CD4-positive, alpha-beta T cell treated with Interleukin-1 beta for 1 hour (primary cell): ENCODE measurements at regions not wholly inside any gene's neighbourhood (a gene's known extent, or its start where the extent isn't known, plus 50 kb on each side); places are given as distances from the start of the nearest gene placed in this dataset.
"Not testable (repeated sequence)": the region's sequence is repeated elsewhere in the genome, so short reads cannot be mapped to it uniquely, and the experiment has no call there.

Source experiments
- DNase-seq, 2 donors: peaks; one replicate each; pipeline ENCODE4 v3.0.0-alpha.2; 2020 to 2022

DNA sequence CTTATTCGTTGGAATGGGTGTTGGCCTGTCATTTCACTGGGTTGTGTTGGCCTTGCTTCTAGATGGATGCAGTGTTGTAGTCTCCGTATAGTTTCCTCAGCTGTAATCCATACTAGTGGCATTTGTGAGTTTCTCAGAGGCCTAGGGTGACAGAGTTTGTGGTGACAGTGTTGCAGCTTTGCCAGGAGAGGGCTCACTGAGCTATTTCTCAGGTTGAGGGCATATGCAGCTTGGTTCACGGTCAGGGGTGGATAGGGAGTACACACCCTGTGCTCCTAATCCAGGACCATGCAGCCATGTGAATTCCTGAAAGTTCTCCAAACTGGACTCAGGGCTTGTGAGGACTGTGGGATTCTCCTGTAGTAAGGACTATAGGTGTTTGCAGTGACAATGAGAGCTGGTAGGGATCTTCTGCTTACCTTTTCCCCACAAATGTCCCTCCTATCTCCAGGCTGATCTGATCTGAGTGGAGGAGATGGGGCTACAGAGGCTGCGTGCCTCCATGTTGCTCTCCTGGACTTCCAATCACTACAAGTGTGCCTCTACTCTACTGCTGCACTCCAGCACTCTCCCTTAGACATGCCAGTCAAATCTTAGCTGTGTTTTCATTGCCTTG is 229.0 kb downstream of the STK31 start:
- DNase-seq: no peak

DNA sequence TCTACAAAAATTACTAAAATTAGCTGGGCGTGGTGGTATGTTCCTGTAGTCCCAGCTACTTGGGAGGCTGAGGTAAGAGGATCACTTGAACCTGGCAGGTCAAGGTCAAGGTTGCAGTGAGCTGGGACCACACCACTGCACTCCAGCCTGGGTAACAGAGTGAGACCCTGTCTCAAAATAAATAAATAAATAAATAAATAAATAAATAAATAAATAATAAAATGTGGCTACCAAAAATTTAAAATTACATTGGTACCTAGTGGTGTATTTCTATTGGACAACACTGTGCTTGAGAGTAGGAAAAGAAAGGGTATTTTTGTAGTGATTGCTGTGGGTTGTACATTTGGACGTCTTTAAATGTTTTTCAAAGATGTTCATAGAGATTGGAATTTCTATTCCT is 229.7 kb downstream of the STK31 start:
- DNase-seq: not testable (repeated sequence)

DNA sequence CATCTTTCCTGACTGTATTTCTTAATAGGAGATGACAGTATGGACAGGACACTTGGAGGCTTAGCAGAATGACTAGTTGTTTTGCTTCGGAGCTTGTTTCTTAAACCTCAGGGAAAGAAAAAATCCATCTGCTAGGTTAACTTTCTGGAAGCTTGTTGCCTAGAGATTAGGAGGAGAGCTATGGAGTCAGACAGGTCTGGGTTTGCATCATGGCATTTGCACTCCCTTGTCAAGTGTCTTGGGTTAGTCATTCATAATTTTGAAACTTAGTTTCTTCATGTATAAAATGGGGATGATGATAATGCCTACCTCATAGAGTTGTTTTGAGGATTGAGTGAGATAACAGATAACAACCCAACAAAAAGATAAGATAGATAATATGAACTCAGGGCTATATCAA is 231.5 kb downstream of the STK31 start:
- DNase-seq: no peak

DNA sequence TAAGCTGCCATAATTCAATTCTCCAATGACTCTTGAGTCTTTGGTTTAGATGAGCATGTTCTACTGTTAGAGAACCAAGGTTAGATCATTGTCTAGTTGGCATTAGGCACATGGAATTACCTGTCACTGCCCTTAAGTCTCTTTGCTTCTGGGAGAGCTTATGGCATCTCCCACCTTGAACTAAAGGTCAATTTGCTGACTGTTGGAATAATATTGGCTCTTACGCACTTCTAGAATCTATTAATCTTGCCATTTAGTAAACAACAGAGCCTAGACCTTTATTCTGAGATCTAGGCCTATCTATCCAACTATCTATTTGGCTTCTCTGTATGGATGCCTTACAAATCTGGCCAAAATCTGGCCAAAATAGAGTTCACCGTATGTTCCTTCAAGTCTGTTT is 232.0 kb downstream of the STK31 start:
- no peak for DNase-seq

DNA sequence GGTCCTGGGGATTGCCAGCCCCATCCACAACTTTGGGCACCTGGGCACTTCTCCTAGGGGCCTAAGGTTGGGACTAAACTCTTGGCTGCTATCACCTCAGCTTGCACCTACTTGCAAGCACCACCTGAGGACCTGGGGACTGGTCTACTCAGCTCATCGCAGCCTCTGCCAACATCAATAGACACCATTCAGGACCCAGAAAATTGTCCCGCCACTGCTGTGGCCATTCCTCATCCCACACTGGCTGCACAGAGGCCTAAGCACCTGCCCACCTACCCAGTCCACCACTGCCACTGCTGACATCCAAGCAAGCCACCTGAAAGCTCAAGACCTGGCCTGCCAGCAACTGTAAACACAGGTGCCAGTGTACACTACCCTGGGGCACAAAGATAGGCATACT is 234.1 kb downstream of the STK31 start:
- DNase-seq: no peak

- DNase-seq: no peak
These were observed 235.5 kb downstream of the STK31 start for GRCh38 chr7:23945472-23945871.

DNA sequence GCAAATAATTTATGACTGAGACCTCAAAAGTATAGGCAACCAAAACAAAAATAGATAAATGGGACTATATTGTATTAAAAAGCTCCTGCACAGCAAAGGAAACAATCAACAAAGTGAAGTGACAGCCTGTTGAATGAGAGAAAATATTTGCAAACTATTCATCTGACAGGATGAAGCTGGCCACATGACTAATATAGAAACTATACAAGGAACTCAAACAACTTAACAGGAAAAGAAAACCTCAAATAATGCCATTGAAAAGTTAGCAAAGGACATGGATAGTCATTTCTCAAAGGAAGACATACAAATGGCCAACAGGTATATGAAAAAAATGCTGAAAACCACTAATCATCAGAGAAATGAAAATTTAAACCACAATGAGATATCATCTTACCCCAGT is 245.1 kb downstream of the STK31 start:
- DNase-seq: no peak

GRCh38 chr7:23955600-23956149 is 245.7 kb downstream of the STK31 start:
- no peak for DNase-seq

- DNase-seq: no peak
These were observed 247.0 kb downstream of the STK31 start for GRCh38 chr7:23956772-23957576.

DNA sequence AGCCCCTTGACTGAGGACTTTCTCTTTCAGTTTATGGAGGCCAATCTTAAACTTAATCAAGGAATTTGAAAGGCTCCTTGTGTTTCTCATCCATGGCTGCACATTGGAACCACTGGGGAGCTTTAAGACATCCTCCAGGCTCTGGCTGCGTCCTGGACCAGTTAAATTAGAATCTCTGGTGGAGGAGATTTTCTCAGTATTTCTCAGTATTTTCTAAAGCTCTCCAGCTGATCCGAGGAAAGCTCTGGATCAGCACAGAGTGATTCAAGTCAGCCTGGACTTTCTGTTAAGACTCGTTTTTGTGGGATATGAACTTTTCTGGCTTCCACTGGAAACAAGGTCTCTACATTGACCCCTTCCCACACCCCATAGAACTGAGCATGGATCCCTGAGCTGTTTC is 249.8 kb downstream of the STK31 start:
- no peak for DNase-seq

GRCh38 chr7:23960361-23960760 is 250.3 kb downstream of the STK31 start:
- DNase-seq: no peak

GRCh38 chr7:23963461-23964165 is 253.6 kb downstream of the STK31 start:
- DNase-seq: no peak

DNA sequence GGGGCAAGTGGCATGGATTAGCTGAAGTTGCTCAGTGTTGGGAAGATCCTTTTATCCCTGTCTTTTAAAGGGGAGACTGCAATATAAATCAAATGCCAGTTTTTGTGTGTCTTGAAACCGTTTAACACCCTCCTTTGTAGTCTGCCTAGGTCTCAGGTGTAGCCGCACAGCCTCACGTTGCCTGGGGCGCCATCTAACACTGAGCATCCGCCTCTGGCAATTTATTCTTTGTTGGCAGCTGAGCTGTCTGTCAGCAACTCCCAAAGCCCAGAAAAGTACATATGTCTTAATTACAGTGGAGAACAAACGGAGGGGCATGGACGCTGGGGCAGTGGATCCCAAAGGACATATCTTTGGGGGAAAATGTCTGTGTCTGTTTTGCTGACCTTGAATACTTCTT is 254.7 kb downstream of the STK31 start:
- no peak for DNase-seq

DNA sequence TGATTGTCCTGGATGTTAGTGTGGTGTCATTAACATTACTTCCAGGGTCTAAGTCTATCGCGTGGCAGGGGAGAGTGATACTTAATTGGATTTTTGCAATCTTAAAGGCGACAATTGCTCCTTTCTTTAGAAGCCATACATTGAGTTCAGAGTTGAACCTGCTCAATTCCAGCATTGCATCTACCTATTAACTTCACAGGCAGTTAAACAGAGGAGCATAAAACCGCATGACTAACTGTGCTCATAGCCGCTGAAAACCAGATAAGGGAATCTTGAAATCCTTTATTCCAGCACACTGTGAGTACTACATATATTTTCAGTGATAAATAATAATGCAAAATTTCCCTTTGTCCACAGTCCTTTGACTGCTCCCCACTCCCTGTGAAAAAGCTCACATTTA is 255.3 kb downstream of the STK31 start:
- no peak for DNase-seq

GRCh38 chr7:23966941-23967340 is 256.9 kb downstream of the STK31 start:
- no peak for DNase-seq

- no peak for DNase-seq
These were observed 258.1 kb downstream of the STK31 start for GRCh38 chr7:23967949-23968599.

- DNase-seq: no peak
These were observed 258.8 kb downstream of the STK31 start for GRCh38 chr7:23968791-23969190.

- DNase-seq: no peak
These were observed 259.4 kb downstream of the STK31 start for GRCh38 chr7:23969443-23969842.

- DNase-seq: no peak
These were observed 260.2 kb downstream of the STK31 start for GRCh38 chr7:23970193-23970592.

GRCh38 chr7:23971031-23971430 is 261.0 kb downstream of the STK31 start:
- DNase-seq: no peak

- no peak for DNase-seq
These were observed 262.0 kb downstream of the STK31 start for GRCh38 chr7:23972057-23972456.

DNA sequence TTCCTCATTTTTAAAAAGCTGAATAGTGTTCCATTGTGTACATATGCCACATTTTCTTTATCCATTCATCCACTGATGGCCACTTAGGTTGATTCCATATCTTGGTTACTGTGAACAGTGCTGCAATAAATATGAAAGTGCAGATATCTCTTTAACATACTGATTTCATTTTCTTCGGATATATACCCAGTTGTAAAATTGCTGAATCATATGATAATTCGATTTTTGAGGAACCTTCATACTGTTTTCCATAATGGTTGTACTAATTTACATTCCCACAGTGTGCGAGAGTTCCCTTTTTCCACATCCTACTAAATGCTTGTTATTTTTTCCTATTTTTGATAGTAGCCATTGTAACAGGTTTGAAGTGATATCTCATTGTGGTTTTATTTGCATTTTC is 263.2 kb downstream of the STK31 start:
- DNase-seq: no peak

- DNase-seq: no peak
These were observed 270.1 kb downstream of the STK31 start for GRCh38 chr7:23980081-23980480.
